Endodermal cell (in vitro differentiated cells): ENCODE measurements at regions not wholly inside any gene's neighbourhood (a gene's known extent, or its start where the extent isn't known, plus 50 kb on each side); places are given as distances from the start of the nearest gene placed in this dataset.

Source experiments
- DNase-seq: peaks from one replicate; pipeline ENCODE4 v3.0.0-alpha.2; 2017
- H3K27ac ChIP-seq: 2 replicates; pipeline ENCODE4 v1.5.1; 2013; ENCODE audit warnings: mild to moderate bottlenecking, low read depth, low read length, moderate library complexity
- H3K27me3 ChIP-seq: 2 replicates; pipeline ENCODE4 v1.6.1; 2013; ENCODE audit warnings: mild to moderate bottlenecking, low read length, moderate library complexity; ENCODE audit not compliant: insufficient read depth, control insufficient read depth, poor library complexity, severe bottlenecking
- H3K36me3 ChIP-seq: 2 replicates; pipeline ENCODE4 v1.7.0; 2013; ENCODE audit warnings: mild to moderate bottlenecking, low read length, moderate library complexity; ENCODE audit not compliant: control insufficient read depth, insufficient read depth
- H3K4me1 ChIP-seq: one replicate; pipeline ENCODE4 v1.7.0; 2013; ENCODE audit warnings: low read length; ENCODE audit not compliant: control insufficient read depth, insufficient read depth
- H3K4me3 ChIP-seq: 2 replicates; pipeline ENCODE4 v1.5.1; 2013; ENCODE audit warnings: mild to moderate bottlenecking, low read length, moderate library complexity
- H3K9ac ChIP-seq: 2 replicates; pipeline ENCODE4 v1.6.1; 2013; ENCODE audit warnings: mild to moderate bottlenecking, low read length, moderate library complexity; ENCODE audit not compliant: poor library complexity, severe bottlenecking; ENCODE audit errors: extremely low read depth
- H3K9me3 ChIP-seq: 2 replicates; pipeline ENCODE4 v1.6.1; 2013; ENCODE audit warnings: mild to moderate bottlenecking, low read length, moderate library complexity; ENCODE audit not compliant: control insufficient read depth
- H3K27ac Mint-ChIP-seq: 2 replicates; pipeline ENCODE4 v1.8.0; 2020; ENCODE audit warnings: mixed read lengths
- H3K27me3 Mint-ChIP-seq: 2 replicates; pipeline ENCODE4 v1.8.0; 2021; ENCODE audit warnings: mild to moderate bottlenecking, mixed read lengths; ENCODE audit not compliant: insufficient read depth
- H3K36me3 Mint-ChIP-seq: 2 replicates; pipeline ENCODE4 v1.8.0; 2020; ENCODE audit warnings: low read depth, mixed read lengths
- H3K4me1 Mint-ChIP-seq: 2 replicates; pipeline ENCODE4 v1.8.0; 2020; ENCODE audit warnings: mixed read lengths
- H3K4me3 Mint-ChIP-seq: 2 replicates; pipeline ENCODE4 v1.8.0; 2020; ENCODE audit warnings: mild to moderate bottlenecking, moderate library complexity, mixed read lengths
- H3K9me3 Mint-ChIP-seq: 2 replicates; pipeline ENCODE4 v1.8.0; 2020; ENCODE audit warnings: mild to moderate bottlenecking, mixed read lengths
- WGBS, 2 experiments: methylation state at CpG; one replicate each; pipeline versions ENCODE4 v1.1.5 to v1.1.7; 2013; ENCODE audit warnings: missing lambda C conversion rate in 2 of 2, mixed read lengths in 1 of 2; ENCODE audit not compliant: insufficient coverage in 1 of 2, insufficient read length in 1 of 2; 5-methylcytosine and 5-hydroxymethylcytosine counted together
- TF ChIP-seq, protein P1 (sequence below): fragments of 200-600 bp; sonication (generic); conservative IDR thresholded peaks from 2 replicates; pipeline ENCODE4 v1.5.0; 2021; ENCODE audit warnings: antibody characterized with exemption, mild to moderate bottlenecking

DNA sequence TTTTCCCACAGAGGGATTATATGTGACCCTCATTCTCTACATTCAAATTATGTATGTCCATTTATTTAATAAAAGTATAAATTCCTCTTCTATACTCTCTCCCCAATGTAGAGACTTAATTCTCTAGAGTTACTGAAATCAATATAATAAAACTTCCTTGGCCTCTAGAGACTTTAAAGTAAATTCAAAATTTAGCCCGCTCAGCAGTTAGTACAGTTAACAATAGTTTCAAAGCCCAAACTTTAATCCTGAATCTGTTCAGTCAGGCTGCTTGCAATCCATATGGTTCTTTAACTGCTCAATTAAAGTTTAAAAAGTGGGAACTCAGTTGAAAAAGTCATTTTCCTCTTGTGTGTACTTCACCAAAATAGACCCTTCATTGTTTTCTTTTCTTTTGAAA lies 2558.4 kb downstream of the ARAP2 start:
- Mint-ChIP-seq H3K9me3 (peaks cover 8% of the 10 kb centered on the region), H3K36me3 (no peaks in the 10 kb centered on the region), H3K4me3 (no peak overlapping the region), H3K4me1 (no peaks in the 10 kb centered on the region), H3K27me3 (no peaks in the 10 kb centered on the region), H3K27ac (no peak overlapping the region)
- no peak for DNase-seq
- H3K9ac ChIP-seq = no peak overlapping the region
- peaks cover 10% of the 10 kb centered on the region for H3K9me3 ChIP-seq
- H3K4me1 ChIP-seq = no peaks in the 10 kb centered on the region
- TF ChIP-seq, protein P1, sequence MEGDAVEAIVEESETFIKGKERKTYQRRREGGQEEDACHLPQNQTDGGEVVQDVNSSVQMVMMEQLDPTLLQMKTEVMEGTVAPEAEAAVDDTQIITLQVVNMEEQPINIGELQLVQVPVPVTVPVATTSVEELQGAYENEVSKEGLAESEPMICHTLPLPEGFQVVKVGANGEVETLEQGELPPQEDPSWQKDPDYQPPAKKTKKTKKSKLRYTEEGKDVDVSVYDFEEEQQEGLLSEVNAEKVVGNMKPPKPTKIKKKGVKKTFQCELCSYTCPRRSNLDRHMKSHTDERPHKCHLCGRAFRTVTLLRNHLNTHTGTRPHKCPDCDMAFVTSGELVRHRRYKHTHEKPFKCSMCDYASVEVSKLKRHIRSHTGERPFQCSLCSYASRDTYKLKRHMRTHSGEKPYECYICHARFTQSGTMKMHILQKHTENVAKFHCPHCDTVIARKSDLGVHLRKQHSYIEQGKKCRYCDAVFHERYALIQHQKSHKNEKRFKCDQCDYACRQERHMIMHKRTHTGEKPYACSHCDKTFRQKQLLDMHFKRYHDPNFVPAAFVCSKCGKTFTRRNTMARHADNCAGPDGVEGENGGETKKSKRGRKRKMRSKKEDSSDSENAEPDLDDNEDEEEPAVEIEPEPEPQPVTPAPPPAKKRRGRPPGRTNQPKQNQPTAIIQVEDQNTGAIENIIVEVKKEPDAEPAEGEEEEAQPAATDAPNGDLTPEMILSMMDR = no peak
- 90% methylated on average over 1 of the region's 1 CpG; no CpG with 5 or more reads in 1 of the 2 experiments for WGBS, 2 experiments
- no peaks in the 10 kb centered on the region for H3K27me3 ChIP-seq
- H3K27ac ChIP-seq = no peak overlapping the region
- H3K36me3 ChIP-seq = no peaks in the 10 kb centered on the region
- H3K4me3 ChIP-seq = no peak overlapping the region

DNA sequence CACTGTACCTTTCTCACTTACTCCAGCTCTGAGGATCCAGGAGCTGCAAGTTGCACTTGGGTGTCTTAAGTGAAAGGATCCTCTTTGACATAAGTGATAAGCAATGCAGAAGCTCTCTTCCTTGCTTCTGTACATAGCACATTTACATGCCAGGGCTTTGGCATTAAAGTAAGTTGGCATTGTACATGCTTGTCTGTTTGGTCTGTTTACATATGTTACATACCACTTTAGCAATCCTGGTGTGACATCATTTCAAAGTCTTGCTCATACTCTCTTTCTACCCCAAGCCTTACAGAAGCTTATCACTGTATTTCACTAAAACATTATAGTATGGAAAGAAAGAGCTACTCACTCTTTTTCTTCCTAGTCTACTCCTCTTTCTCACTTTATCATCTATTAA lies 2548.3 kb downstream of the ARAP2 start:
- no peak for DNase-seq
- Mint-ChIP-seq H3K4me3 (no peak overlapping the region), H3K36me3 (peaks cover 1% of the 10 kb centered on the region), H3K4me1 (no peaks in the 10 kb centered on the region), H3K27me3 (no peaks in the 10 kb centered on the region), H3K27ac (no peak overlapping the region), H3K9me3 (peaks cover 30% of the 10 kb centered on the region)
- TF ChIP-seq, protein P1 = no peak
- H3K9me3 ChIP-seq = peaks cover 25% of the 10 kb centered on the region
- no peaks in the 10 kb centered on the region for H3K27me3 ChIP-seq
- no peaks in the 10 kb centered on the region for H3K36me3 ChIP-seq
- H3K4me1 ChIP-seq = no peaks in the 10 kb centered on the region
- no peak overlapping the region for H3K9ac ChIP-seq
- no peak overlapping the region for H3K27ac ChIP-seq
- no peak overlapping the region for H3K4me3 ChIP-seq

DNA sequence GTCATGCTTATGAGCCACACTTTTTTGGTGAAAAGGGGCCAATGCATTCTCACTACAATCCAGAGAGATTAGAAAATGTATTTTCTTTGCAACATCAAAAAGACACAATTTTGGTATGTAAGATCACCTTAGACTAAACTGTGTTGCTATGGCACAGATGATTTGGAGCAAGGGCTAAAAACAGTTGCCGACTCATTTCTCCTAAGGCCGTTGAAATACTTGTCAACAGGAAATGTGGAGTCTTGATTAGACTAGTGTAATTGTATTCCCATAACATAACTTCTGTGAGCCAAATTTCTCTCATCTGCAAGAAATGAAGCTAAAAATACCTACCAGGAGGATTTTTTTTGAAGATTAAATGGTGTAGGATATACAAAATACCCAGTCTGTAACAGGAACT lies 2547.7 kb downstream of the ARAP2 start:
- no peak overlapping the region for H3K9ac ChIP-seq
- TF ChIP-seq, protein P1 = no peak
- Mint-ChIP-seq H3K4me1 (no peaks in the 10 kb centered on the region), H3K4me3 (no peak overlapping the region), H3K9me3 (peaks cover 31% of the 10 kb centered on the region), H3K36me3 (peaks cover 1% of the 10 kb centered on the region), H3K27ac (no peak overlapping the region), H3K27me3 (no peaks in the 10 kb centered on the region)
- peaks cover 27% of the 10 kb centered on the region for H3K9me3 ChIP-seq
- H3K36me3 ChIP-seq = no peaks in the 10 kb centered on the region
- H3K27me3 ChIP-seq = no peaks in the 10 kb centered on the region
- no peak overlapping the region for H3K27ac ChIP-seq
- WGBS, 2 experiments = 82% methylated on average over 2 of the region's 2 CpGs; no CpG with 5 or more reads in 1 of the 2 experiments
- no peak overlapping the region for H3K4me3 ChIP-seq
- H3K4me1 ChIP-seq = no peaks in the 10 kb centered on the region
- no peak for DNase-seq
